ENCODE measurements at regions not wholly inside any gene's neighbourhood (a gene's known extent, or its start where the extent isn't known, plus 50 kb on each side); places are given as distances from the start of the nearest gene placed in this dataset.

- Histone ChIP-seq H3K27ac (ENCODE audit: poor library complexity, severe bottlenecking) (no peak overlapping the region), H3K4me3 (ENCODE audit: severe bottlenecking) (no peak overlapping the region), H3K4me1 (ENCODE audit: insufficient read depth, poor library complexity, severe bottlenecking) (no peaks in the 10 kb centered on the region), H3K27me3 (ENCODE audit: insufficient read depth, poor library complexity, severe bottlenecking) (no peaks in the 10 kb centered on the region), H3K9me3 (ENCODE audit: severe bottlenecking) (no peaks in the 10 kb centered on the region), H3K36me3 (ENCODE audit: low read depth) (no peaks in the 10 kb centered on the region)
- DNase-seq (ENCODE audit: low spot score) (no peak), ATAC-seq (ENCODE audit: low read depth) (no peak)
- no peak for TF ChIP-seq CTCF (IDR thresholded peaks at IDR 0.05; ENCODE audit: poor library complexity, severe bottlenecking)
These were observed 178.6 kb upstream of the EEA1 start for GRCh38 chr12:93107514-93108312.

- H3K27me3 ChIP-seq (ENCODE audit: insufficient read depth, poor library complexity, severe bottlenecking) = no peaks in the 10 kb centered on the region
- no peak overlapping the region for H3K4me3 ChIP-seq (ENCODE audit: severe bottlenecking)
- DNase-seq (ENCODE audit: low spot score) = no peak
- ATAC-seq (ENCODE audit: low read depth) = no peak
- H3K36me3 ChIP-seq (ENCODE audit: low read depth) = no peaks in the 10 kb centered on the region
- TF ChIP-seq CTCF (IDR thresholded peaks at IDR 0.05; ENCODE audit: poor library complexity, severe bottlenecking) = no peak
- H3K4me1 ChIP-seq (ENCODE audit: insufficient read depth, poor library complexity, severe bottlenecking) = peaks cover 6% of the 10 kb centered on the region
- no peaks in the 10 kb centered on the region for H3K9me3 ChIP-seq (ENCODE audit: severe bottlenecking)
- no peak overlapping the region for H3K27ac ChIP-seq (ENCODE audit: poor library complexity, severe bottlenecking)
These were observed 179.9 kb upstream of the EEA1 start for GRCh38 chr12:93108985-93109384.

- ATAC-seq (ENCODE audit: low read depth) = no peak
- Histone ChIP-seq H3K27ac (ENCODE audit: poor library complexity, severe bottlenecking) (no peak overlapping the region), H3K4me1 (ENCODE audit: insufficient read depth, poor library complexity, severe bottlenecking) (peaks cover 6% of the 10 kb centered on the region), H3K36me3 (ENCODE audit: low read depth) (no peaks in the 10 kb centered on the region), H3K27me3 (ENCODE audit: insufficient read depth, poor library complexity, severe bottlenecking) (no peaks in the 10 kb centered on the region), H3K9me3 (ENCODE audit: severe bottlenecking) (no peaks in the 10 kb centered on the region), H3K4me3 (ENCODE audit: severe bottlenecking) (no peak overlapping the region)
- TF ChIP-seq CTCF (IDR thresholded peaks at IDR 0.05; ENCODE audit: poor library complexity, severe bottlenecking) = no peak
- DNase-seq (ENCODE audit: low spot score) = no peak
These were observed 180.6 kb upstream of the EEA1 start for GRCh38 chr12:93109551-93110203.

- peaks cover 6% of the 10 kb centered on the region for H3K4me1 ChIP-seq (ENCODE audit: insufficient read depth, poor library complexity, severe bottlenecking)
- H3K36me3 ChIP-seq (ENCODE audit: low read depth) = no peaks in the 10 kb centered on the region
- no peak for DNase-seq (ENCODE audit: low spot score)
- no peaks in the 10 kb centered on the region for H3K27me3 ChIP-seq (ENCODE audit: insufficient read depth, poor library complexity, severe bottlenecking)
- TF ChIP-seq CTCF (IDR thresholded peaks at IDR 0.05; ENCODE audit: poor library complexity, severe bottlenecking) = no peak
- no peak overlapping the region for H3K4me3 ChIP-seq (ENCODE audit: severe bottlenecking)
- H3K27ac ChIP-seq (ENCODE audit: poor library complexity, severe bottlenecking) = no peak overlapping the region
- ATAC-seq (ENCODE audit: low read depth) = no peak
- H3K9me3 ChIP-seq (ENCODE audit: severe bottlenecking) = no peaks in the 10 kb centered on the region
These were observed 182.7 kb upstream of the EEA1 start for GRCh38 chr12:93111773-93112172.
